HG02678 (cell line): ENCODE measurements at regions not wholly inside any gene's neighbourhood (a gene's known extent, or its start where the extent isn't known, plus 50 kb on each side); places are given as distances from the start of the nearest gene placed in this dataset.
"Not testable (repeated sequence)": the region's sequence is repeated elsewhere in the genome, so short reads cannot be mapped to it uniquely, and the experiment has no call there.

ENCODE experiments used
- ATAC-seq: cut with Tn5 transposase; IDR thresholded peaks from one replicate; pipeline ENCODE4 v1.9.1; 2021; ENCODE audit warnings: mild to moderate bottlenecking, moderate library complexity; ENCODE audit not compliant: unreplicated experiment

- ATAC-seq, result no peak
Measured at GRCh38 chr1:233722212-233722979, 108.5 kb downstream of the KCNK1 start.

- ATAC-seq, result no peak
Measured at GRCh38 chr1:233723387-233723786, 109.5 kb downstream of the KCNK1 start.

DNA sequence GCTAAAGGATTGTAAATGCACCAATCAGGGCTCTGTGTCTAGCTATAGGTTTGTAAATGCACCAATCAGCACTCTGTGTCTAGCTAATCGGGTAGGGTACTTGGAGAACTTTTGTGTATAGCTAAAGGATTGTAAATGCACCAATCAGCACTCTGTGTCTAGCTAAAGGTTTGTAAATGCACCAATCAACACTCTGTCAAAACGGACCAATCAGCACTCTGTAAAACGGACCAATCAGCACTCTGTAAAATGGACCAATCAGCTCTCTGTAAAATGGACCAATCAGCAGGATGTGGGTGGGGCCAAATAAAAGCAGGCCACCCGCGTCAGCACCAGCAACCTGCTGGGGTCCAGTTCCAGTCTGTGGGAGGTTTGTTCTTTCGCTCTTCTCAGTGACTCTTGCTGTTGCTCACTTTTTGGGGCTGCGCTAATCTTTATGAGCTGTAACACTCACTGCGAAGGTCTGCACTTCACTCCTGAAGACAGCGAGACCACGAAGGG, 110.3 kb downstream of the KCNK1 start:
- ATAC-seq, result not testable (repeated sequence)

DNA sequence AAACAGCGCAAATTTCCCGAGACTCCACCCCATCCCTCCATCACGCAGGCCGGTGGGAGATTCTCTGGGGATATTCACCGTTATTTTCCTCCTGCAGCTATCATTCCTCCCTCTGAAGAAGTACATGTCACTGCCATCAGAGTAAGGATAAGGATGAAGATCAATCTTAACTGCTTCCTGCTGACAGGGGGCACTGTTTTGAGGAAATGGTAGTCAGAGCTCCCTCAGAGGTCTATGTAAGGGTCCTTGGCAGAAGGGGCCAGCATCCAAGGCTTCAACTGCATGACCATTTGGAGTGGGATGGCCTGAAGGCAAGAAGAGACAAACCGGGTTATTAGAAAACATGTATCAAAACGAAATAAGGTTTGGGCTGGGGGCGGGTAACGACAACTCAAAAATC, 111.5 kb downstream of the KCNK1 start:
- no peak for ATAC-seq

DNA sequence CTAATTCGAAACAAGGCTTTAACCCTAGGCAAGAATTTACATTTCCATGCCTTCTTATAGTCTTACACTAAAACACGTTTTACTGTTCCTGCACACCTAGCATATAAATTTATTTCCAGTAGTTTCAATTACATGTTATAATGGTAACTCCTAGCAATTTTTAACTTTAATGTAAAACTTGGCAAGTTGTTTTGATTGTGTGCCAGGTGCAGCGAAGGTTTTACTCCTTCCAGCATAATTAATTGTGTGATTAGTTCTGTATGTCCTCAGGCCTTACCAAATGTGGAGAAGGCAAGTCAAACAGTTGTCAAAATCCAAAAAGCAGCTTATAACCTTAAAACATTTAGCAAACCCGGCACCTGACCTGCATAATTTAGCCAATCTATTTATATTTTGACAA, 114.8 kb downstream of the KCNK1 start:
- no peak for ATAC-seq

- no peak for ATAC-seq
Measured at GRCh38 chr1:233730380-233730779, 116.5 kb downstream of the KCNK1 start.

GRCh38 chr1:233730809-233731208, 116.9 kb downstream of the KCNK1 start:
- no peak for ATAC-seq

DNA sequence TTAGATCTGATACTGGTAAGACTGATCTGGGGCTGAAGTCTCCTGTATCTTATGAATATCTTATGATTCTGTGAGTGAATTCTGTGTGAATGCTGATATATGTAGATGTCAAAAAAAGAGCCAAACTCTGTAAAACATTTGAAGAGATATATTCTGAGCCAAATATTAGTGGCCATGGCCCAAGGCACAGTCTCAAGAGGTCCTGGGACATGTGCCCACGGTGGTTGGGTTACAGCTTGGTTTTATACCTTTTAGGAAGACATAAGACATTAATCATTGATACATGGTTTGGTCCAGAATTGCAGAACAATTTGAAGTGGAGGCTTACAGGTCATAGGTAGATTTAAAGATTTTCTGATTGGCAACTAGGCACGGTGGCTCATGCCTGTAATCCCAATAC, 118.3 kb downstream of the KCNK1 start:
- ATAC-seq, result no peak

DNA sequence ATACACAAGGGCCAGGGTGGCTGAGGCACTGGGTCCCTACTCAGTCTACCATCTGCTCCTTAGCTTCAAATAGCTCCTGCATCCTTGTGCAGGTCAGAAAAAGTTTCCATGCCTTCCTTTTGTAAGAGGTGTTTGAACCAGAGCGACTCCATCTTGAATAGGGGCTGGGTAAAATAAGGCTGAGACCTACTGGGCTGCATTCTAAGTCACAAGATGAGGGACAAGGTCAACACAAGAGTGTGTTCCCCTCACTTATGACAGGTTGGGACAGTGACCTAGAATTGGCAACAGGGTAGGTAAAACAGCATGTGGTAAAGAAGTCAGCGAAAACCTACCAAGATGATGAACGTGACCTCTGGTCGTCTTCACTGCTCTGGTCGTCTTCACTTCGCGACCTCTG, 120.5 kb downstream of the KCNK1 start:
- ATAC-seq, result no peak

DNA sequence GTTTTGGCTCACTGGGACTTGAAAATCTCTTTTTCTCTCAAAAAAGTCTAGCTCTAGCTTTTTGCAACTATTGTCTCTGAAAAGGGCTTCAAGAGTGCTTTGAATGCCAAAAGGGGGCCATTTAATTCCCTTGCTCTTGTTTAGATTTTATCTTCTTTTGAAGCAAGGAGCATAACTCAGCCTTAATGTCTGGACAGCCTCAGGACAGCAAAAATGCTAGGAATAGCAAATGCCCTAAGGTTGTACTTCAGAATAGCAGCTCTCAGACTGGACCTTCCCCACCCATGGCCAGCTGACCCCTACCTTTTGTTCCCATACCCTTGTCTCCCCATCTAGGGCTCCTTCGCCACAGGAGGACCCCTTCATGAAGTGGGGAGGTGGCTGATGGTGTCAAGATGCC, 121.4 kb downstream of the KCNK1 start:
- ATAC-seq, result no peak

DNA sequence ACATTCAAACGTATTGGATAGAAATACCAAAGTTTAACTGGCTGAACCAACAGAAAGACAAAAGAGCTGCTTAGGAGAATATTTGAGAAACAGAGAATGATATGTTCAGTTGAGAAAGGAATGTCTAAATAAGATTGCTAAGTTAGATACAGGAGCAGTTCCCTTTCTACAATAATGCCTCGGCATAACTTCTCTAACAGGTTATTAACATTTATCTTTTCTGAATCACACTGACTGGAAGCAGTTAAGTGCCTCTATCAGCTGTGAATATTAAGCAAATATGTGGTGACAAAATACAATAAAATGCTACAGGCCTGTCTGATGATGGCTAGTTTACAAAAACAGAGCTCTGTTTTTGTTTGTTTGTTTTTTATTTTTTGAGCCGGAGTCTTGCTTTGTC, 121.9 kb downstream of the KCNK1 start:
- ATAC-seq, result no peak

GRCh38 chr1:233737341-233737740, 123.4 kb downstream of the KCNK1 start:
- no peak for ATAC-seq

- ATAC-seq, result no peak
Measured at GRCh38 chr1:233738396-233738795, 124.5 kb downstream of the KCNK1 start.

DNA sequence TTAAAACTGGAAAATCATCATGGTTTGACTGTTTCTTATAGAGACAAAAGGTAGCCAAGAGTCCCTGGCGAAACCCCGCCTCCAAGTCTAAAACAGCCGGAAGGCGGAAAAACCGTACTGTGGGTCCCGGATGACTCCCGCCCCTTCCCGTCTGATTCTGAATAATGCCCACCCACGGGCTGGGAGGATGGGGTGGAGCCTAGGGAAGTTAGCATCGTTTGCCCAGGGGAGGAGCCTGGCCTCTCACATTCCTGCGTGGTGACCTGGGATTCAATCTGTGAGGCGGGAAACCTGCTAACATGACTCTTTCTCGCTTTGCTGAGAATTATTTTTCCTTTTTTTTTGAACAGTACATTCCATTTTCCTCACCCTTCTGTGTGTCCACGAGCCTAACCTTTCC, 124.9 kb downstream of the KCNK1 start:
- no peak for ATAC-seq

- no peak for ATAC-seq
Measured at GRCh38 chr1:233744779-233745513, 131.0 kb downstream of the KCNK1 start.

DNA sequence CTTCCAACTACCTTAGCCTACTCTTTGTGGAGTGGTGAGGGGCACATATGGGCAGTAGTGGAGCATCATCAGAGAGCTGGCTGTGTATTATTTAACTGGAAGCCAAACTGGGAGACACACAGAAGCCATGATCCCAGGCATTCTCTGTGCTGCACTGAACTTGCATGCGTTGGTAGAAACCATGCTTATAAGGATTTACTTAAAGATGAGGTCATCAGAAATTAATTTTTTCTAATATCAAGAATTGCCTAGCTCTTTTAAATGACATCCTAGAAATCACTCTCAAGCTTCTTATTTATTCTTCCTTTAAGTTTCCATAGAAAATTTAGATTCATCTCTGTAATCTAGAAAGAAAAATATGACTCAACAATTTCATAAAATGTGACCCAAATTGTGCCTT, 136.2 kb downstream of the KCNK1 start:
- no peak for ATAC-seq

DNA sequence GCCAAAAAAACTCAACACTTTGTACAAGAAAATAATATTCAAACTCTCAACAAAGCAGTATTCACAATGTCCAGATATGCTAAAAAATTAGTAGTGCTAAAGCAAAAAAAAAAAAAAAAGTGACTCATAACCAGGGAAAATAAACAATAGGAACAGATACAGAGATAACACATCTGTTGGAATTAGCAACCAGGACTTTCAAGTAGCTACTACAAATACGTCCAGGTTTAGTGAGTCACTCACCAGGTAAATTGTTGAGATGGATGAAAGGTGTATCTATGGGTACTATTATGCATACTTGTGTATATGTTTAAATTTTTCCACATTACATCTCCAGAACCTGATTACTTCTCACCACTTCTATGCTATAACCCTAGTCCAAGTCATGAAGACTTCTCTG, 144.8 kb upstream of the SLC35F3 start:
- no peak for ATAC-seq

DNA sequence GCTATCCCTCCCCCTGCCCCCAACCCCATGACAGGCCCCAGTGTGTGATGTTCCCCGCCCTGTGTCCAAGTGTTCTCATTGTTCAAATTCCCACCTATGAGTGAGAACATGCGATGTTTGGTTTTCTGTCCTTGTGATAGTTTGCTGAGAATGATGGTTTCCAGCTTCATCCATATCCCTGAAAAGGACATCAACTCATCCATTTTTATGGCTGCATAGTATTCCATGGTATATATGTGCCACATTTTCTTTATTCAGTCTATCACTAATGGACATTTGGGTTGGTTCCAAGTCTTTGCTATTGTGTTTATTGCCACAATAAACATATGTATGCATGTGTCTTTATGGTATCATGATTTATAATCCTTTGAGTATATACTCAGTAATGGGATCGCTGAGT, 140.2 kb upstream of the SLC35F3 start:
- ATAC-seq, result not testable (repeated sequence)

DNA sequence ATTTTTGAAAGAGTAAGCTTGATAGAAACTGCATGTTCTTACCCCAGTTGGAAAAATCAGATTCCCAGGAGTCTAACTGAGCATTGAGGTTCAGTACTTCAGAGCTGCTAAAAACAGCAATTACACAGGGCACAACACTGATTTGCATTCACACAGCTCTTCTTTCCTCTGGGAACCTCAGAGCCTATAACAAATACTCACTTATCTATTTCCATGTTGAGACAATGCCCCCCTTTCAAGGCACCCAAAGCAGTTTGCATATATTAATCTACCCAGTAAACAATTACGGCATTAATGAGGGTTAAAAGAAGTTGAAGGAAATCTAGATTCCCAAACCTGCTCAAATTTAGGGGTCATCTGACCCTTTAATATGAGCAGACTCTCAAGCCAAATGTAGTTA, 126.9 kb upstream of the SLC35F3 start:
- no peak for ATAC-seq

DNA sequence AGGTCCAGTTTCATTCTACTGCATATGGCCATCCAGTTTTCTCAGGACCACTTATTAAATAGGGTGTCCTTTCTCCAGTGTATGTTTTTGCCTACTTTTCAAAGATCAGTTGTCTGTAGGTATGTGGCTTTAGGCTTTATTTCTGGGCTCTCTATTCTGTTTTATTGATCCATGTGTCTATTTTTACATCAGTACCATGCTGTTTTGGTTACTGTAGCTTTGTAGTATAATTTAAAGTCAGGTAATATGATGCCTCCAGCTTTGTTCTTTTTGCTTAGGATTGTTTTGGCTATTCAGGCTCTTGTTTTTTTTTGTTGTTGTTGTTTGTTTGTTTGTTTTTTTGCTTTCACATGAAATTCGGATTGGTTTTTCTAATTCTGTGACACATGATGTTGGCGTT, 124.4 kb upstream of the SLC35F3 start:
- no peak for ATAC-seq

DNA sequence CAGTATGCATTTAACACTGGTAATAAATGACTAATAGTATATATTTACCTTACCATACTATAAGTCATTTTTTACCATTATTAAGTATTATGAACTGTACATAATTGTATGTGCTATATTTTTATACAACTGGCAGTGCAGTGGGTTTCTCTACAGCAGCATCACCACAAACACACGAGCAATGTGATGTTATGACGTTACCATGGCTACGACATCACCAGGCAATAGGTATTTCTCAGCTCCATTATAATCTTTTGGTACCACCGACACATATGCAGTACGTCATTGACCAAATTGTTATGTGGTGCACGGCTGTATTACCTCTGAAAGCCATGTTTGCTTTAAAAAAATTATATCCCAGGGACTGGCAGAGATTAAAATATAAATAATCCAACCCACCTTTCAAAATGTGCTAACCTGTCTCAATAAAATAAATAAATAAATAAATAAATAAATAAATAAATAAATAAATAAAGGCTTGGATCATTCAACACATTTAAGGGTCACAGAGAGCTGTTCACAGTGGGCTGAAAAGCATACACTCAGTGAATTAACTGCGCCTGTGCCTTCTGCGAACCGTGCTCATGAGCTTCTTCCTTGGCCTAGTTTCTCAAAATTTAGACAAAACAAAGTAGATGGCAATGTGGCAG, 121.4 kb upstream of the SLC35F3 start:
- ATAC-seq, result no peak

DNA sequence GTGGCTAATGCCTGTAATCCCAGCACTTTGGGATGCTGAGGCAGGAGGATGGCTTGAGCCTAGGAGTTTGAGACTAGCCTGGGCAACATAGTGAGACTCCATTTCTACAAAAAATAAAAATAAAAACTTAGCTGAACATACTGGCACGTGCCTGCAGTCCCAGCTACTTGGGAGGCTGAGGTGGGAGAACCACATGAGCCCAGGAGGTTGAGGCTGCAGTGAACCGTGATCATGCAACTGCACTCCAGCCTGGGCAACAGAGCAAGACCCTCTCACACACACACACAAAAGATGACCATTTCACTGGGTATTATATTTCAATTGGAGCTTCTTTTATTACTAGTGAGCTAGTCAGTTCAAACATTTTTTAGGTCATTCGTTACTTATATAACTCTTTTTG, 116.9 kb upstream of the SLC35F3 start:
- no peak for ATAC-seq
